K562 (cell line): ENCODE measurements at regions not wholly inside any gene's neighbourhood (a gene's known extent, or its start where the extent isn't known, plus 50 kb on each side); places are given as distances from the start of the nearest gene placed in this dataset.
"Not testable (repeated sequence)": the region's sequence is repeated elsewhere in the genome, so short reads cannot be mapped to it uniquely, and the experiment has no call there.

Source experiments
- ADNP ChIP-seq: fragments of 200-800 bp; sonication (Bioruptor generic); IDR thresholded peaks from 2 replicates; pipeline ENCODE4 v1.6.1; 2016; ENCODE audit warnings: missing genetic modification characterization, missing compliant biosample characterization
- CEBPB ChIP-seq: fragments of 450-650 bp; IDR thresholded peaks from 2 replicates; pipeline ENCODE4 v1.6.1; 2016; ENCODE audit warnings: missing genetic modification characterization, missing compliant biosample characterization
- CREBBP ChIP-seq: IDR thresholded peaks from one replicate; pipeline ENCODE4 v1.6.1; 2012; ENCODE audit warnings: low read depth, mild to moderate bottlenecking, control low read depth, inconsistent platforms, low read length
- CTCF ChIP-seq, 3 experiments: IDR thresholded peaks in 2 of 3; conservative IDR thresholded peaks in 1 of 3; 2 replicates each; pipeline ENCODE4 v1.5.1; 2011 to 2012; ENCODE audit warnings: low read length in 3 of 3, mild to moderate bottlenecking in 3 of 3, control low read depth in 2 of 3, improper control_type of control experiment in 1 of 3, inconsistent platforms in 1 of 3, low read depth in 1 of 3, mixed read lengths in 1 of 3, moderate library complexity in 1 of 3; ENCODE audit not compliant: insufficient read depth in 2 of 3
- ESRRA ChIP-seq: fragments of 450-650 bp; IDR thresholded peaks from 2 replicates; pipeline ENCODE4 v1.6.1; 2014; ENCODE audit warnings: low read depth, mild to moderate bottlenecking, moderate library complexity, borderline replicate concordance
- GABPA ChIP-seq: fragments of 200-800 bp; sonication (Bioruptor generic); conservative IDR thresholded peaks from 2 replicates; pipeline ENCODE4 v1.6.1; 2016; ENCODE audit warnings: low read depth, missing genetic modification characterization, missing compliant biosample characterization
- MIER1 ChIP-seq: fragments of 450-650 bp; IDR thresholded peaks from 2 replicates; pipeline ENCODE4 v1.6.1; 2016; ENCODE audit warnings: antibody characterized with exemption, mild to moderate bottlenecking, low read depth
- NFE2L1 ChIP-seq: fragments of 450-650 bp; IDR thresholded peaks from 2 replicates; pipeline ENCODE4 v1.6.1; 2016; ENCODE audit warnings: missing genetic modification characterization, low read depth, mild to moderate bottlenecking, missing compliant biosample characterization, moderate library complexity, borderline replicate concordance
- NFYB ChIP-seq: IDR thresholded peaks from 2 replicates; pipeline ENCODE4 v1.6.1; 2011; ENCODE audit warnings: mild to moderate bottlenecking, moderate library complexity; ENCODE audit not compliant: insufficient read length; ENCODE audit errors: extremely low read depth
- POLR2AphosphoS2 ChIP-seq: IDR thresholded peaks from 2 replicates; pipeline ENCODE4 v1.6.1; 2012; ENCODE audit warnings: low read length, improper control_type of control experiment
- RAD21 ChIP-seq, 2 experiments: fragments of 250-450 bp in 1 of 2; fragments of 450-650 bp in 1 of 2; sonication (Bioruptor Pico) in 1 of 2; formaldehyde crosslinking in 1 of 2; IDR thresholded peaks in 1 of 2; conservative IDR thresholded peaks in 1 of 2; 2 replicates each; pipeline versions ENCODE4 v1.4.0 to v1.8.0; 2020 to 2022; ENCODE audit warnings: mild to moderate bottlenecking in 2 of 2, moderate library complexity in 1 of 2
- SMARCA5 ChIP-seq: fragments of 450-650 bp; IDR thresholded peaks from 2 replicates; pipeline ENCODE4 v1.6.1; 2016
- SPI1 ChIP-seq: IDR thresholded peaks from 2 replicates; pipeline ENCODE4 v1.6.1; 2011; ENCODE audit warnings: low read depth, low read length, control low read depth, borderline replicate concordance
- ZFP36 ChIP-seq: fragments of 150-350 bp; IDR thresholded peaks from 2 replicates; pipeline ENCODE4 v1.6.1; 2018; ENCODE audit warnings: low read length, low read depth; ENCODE audit not compliant: partially characterized antibody

GRCh38 chr9:62899666-62900065 is 1709.8 kb downstream of the SPATA31A7 start:
- not testable (repeated sequence) for TF ChIP-seq SMARCA5; ADNP (tag); CEBPB (tag); RAD21 (CRISPR knock-in tag; conservative IDR thresholded peaks at IDR 0.05 in 1 of 2, IDR thresholded peaks at IDR 0.05 in 1 of 2); NFE2L1; ZFP36; ESRRA; CREBBP; NFYB; CTCF (IDR thresholded peaks at IDR 0.05 in 2 of 3, conservative IDR thresholded peaks at IDR 0.05 in 1 of 3; ENCODE audit: insufficient read depth in 2 of 3, low read depth in 1 of 3, low read length in 3 of 3); POLR2AphosphoS2; MIER1; GABPA (tag); SPI1
